ENCODE measurements at regions not wholly inside any gene's neighbourhood (a gene's known extent, or its start where the extent isn't known, plus 50 kb on each side); places are given as distances from the start of the nearest gene placed in this dataset.

DNA sequence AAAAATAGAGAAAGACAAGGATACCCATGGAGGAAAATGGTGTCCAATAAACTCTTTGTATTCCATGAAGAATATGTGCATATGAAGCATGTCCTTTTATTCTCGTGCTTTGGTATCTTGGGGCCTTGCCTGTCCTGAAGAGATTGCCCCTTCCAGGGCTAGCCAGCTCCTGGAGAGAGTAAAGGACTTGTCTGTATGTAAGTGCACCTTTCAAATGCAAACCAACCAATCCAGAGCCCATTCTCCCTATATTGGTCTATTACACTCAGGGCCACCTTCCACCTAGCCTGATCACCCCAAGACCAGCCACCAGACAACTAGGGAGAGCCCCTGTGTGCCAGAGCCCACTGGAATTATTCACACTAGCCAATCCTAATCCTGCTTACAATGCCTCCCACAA, 221.6 kb downstream of the CD83 start:
- no peak for DNase-seq

GRCh38 chr6:14339711-14340584, 222.4 kb downstream of the CD83 start:
- DNase-seq = no peak

- DNase-seq = no peak
Measured at GRCh38 chr6:14344486-14344885, 226.9 kb downstream of the CD83 start.

DNA sequence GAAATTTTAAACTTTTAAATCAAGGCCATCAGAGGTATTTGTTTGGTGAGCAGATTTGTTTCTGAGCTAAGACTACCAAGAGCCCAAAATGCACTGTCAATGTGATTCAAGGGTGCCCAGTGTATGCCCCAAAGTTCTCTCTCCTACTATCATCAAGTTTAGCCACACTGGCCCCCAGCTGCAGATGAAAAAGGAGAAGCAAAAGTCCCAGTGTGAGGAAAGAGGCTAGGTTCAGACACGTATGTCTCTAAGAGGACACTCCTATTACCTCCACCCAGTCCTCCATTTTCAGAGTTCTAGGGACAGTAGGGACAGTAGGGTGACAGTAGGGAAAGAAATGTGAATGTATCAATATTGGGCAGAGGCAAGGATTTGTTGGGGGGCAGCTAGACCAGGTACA, 230.8 kb downstream of the CD83 start:
- DNase-seq = no peak

DNA sequence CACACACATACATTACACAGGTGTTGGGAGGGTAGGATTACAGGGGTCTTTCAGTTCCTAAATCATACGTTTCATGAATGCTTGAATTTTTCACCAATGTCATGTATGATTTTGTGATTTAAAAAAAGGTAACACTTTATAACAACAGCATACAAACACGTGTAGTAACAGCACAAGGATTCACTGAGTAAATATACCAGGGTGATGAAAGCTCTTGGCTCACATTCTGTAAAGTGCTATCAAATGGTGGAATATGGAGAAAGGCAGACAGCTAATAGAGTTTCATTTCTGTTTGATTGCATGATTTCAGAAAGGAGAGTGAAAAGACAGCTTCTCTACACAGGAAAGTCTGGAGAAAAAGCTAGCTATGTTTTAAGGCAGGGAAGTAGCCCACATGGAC, 231.9 kb downstream of the CD83 start:
- DNase-seq = no peak

DNA sequence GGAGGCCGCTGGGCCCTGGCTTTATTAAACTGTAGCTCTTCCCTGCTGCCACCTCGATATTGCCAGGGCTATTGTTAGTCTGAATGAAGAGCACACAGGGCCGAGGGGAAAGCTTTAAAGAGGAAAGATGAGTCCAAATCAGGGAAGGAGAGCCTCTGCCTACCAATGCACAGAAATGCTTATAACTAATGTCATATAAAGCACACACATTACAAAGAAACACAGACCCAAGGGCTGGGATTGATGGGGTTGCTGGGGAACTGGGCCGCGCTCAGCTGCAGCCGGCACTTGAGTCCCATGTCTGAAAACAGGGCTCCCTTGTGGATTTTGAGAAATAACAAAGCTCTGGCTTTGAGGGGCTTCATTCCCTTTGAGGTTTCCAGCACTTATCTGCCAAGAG, 232.6 kb downstream of the CD83 start:
- no peak for DNase-seq

- DNase-seq = no peak
Measured at GRCh38 chr6:14353281-14353680, 235.7 kb downstream of the CD83 start.

GRCh38 chr6:14353798-14354197, 236.2 kb downstream of the CD83 start:
- no peak for DNase-seq

GRCh38 chr6:14354919-14355572, 237.5 kb downstream of the CD83 start:
- no peak for DNase-seq

DNA sequence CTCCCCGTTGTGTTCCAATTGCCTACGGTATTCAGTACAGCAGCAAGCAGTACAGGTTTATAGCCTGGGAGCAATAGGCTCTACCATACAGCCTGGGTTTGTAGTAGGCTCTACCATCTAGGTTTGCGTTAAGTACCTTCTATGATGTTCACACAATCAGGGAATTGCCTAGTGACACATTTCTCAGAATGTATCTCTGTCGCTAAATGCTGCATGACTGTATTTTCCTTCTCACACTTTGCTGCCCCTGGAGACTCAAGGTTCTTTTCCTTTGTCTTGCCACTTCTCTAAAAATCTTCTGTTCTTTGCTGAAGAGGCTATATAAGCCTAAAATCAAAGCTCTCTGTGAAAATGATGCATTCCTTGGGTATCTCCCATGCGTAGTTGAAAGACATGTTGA, 241.9 kb downstream of the CD83 start:
- no peak for DNase-seq

- no peak for DNase-seq
Measured at GRCh38 chr6:14360565-14360964, 243.0 kb downstream of the CD83 start.

DNA sequence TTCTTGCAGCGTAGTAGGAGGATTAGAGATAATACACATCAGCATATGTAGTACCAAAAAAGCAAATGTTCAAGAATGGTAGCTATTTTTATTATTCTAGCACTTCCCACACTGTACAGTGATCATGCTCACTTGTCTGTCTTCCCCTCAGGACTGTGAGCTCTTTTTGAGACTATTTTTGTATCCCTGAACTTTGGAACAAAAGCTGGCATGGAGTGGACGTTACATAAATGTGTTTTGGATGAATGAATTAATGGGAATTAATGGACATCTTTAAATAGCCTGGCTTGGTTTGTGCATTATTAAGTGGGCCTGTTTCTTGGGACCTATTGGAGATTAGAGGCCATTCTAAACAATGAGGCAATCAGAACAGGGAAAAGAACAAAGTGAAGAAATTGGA, 243.7 kb downstream of the CD83 start:
- no peak for DNase-seq

- no peak for DNase-seq
Measured at GRCh38 chr6:14361956-14362587, 244.5 kb downstream of the CD83 start.

- no peak for DNase-seq
Measured at GRCh38 chr6:14364370-14364769, 246.8 kb downstream of the CD83 start.

DNA sequence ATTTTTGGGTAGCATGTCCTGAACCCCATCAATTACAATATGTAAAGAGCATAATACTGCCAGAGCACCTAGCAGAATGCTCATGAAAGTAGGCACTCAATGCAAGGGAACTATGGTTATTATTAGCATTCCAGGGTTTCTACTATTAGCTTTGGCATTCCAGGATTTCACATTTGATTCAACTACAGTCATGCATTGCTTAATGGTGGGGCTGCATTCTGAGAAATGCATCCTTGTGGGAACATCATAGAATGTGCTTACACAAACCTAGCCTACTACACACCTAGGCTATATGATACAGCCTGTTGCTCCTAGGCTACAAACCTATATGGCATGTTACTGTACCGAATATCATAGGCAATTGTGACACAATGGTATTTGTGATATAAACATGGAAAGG, 247.8 kb downstream of the CD83 start:
- no peak for DNase-seq

DNA sequence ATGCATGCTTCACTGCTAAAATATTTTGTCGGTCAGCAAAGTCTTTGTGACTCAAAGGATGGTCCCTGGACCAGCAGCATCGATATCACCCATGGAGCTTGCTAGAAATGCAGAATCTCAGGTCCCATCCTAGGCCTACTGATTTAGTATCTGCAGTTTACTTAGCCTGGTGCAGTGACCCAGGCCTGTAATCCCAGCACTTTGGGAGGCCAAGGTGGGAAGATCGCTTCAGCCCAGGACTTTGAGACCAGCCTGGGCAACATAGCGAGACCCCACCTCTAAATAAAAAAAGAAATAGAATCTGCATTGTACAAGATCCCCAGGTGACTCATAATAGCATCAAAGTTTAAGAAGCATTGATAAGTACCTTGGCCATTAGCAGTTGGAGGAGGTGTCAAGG, 248.7 kb downstream of the CD83 start:
- DNase-seq = no peak

DNA sequence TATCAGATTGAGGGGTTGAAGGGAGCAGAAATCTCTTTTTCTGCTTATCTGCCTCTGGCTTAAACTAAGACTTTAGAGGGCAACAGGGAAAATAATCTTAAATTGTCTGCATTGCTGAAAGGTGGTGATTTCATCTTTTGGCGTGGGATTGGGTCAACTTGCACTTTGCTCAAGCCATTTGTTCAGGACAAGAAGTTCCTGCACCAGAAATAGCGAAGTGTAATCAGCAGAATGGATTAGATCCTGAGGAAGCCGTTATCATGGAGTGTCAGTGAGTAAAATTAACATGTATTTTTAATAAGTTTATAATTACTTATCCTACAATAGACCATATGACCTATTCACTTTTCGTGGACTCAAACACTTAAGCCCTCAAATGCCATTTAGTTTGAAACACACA, 249.3 kb downstream of the CD83 start:
- no peak for DNase-seq

DNA sequence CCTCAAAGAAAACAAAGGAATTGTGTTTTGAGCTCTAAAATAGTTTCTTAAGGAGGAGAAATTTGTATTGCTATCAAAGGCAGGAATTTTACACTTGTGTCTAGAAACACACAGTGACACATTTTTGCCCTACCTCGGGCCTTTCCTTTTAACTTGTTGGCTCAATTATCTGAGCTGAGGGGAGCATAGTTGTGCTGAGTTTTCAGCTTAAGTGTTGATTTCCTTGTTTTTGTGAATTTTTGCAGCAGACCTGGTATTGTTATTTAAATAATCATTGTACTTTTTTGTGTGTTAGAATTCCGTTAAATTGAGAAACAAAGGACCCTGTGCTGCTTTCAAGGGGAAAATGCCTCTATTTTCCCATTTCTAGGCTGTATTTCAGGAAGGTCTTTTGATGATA, 249.7 kb downstream of the CD83 start:
- no peak for DNase-seq

- no peak for DNase-seq
Measured at GRCh38 chr6:14369717-14370116, 252.1 kb downstream of the CD83 start.

DNA sequence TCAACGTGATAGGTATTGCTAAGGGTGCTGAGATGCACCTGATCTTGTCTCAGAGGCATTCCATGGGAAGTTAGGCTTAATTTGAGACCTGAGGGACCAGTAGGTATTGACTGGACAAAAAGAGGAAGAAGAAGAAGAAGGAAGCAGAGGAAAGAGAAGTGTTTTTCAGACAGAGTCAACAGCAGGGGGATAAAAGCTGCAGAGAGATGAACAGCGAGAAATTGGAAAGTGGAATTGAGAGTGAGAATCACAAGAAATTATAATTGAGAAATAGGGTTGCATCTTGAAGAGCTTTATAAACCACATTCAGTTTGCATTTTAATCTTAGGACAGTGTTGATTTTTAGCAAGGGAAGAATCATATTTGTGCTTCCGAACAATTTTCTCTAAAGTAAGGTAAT, 254.0 kb downstream of the CD83 start:
- DNase-seq = no peak

DNA sequence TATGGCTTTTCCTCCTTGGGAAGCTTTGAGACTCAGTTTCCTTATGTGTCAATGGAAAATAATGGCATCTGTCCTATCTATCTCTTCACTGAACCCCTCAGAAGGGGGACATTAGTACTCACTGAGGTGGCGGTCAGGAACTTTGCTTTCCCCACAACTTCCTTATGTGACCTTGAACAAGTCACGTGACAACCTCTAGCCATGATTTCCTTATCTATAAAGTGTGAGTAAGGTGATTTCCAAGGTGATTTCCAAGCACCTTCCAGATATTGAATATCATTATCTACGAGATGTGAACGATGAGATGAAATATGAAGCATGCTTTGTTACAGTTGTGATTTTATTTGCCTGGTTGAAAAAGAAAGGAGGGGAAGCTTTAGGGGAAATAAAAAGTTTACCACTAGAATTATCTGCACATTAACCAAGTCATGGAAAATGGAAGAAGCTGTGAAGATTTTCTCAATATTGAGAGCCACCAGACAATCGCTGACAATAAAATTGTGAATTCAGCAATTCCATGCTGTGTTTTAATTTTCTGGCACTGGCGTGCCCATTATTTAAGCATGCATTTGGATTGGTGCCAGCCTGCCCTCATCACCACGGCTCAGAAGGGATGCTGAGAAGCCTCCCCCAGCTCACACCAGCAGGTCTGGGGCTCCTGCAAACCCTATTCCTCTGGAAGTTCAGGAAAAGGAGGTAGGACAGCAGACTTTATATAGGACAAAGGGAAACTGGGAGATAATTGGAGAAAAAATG, 255.3 kb downstream of the CD83 start:
- no peak for DNase-seq

DNA sequence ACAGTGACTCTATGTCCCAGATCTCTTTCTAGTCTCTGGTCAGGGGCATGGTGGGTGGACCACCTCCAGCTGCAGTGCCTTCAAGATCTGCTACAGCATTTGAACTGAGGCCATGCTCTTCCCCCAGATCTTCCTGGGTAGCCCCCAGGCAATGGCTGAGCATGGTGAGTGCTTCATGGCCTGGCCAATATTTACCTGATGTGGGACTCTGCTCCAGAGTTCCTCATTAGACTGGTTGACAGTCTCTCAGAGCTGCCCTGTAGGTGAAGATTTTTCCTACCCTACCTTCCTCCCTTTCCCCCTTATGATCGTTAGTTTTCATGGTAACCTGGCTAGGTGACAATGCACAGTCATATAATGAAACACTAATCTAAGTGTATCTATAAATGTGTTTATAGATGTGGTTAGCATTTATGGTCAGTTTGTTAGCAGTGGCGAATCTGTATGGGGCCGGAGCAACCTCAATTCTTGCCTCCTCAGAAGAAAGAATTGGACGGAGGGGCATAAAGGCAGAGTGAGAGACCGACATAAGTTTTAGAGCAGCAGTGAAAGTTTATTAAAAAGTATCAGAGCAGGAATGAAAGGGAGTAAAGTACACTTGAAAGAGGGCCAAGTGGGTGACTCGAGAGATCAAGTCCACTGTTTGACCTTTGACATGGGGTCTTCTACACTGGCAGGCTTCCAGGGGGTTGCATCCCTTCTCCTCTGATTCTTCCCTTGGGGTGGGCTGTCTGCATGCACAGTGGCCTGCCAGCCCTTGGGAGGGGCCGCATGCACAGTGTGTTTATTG, 256.3 kb downstream of the CD83 start:
- DNase-seq = no peak

DNA sequence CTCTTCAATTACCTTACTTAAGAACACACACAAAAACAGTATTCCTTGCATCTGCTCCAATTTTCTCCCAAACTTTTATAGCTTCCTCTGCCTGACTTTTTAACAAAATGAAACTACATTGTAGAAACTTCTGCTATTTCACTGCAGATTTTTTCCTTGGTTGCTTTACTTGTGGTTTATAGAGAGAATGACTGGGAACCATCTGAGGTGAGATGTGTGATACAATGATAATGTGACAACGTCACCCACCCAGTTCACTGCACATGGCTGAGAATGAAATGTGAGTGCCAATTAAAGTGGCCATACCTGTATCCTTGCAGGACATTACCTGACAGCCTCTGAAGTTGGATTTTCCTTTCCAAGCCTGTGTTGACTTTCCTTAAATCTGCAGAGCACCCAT, 258.4 kb downstream of the CD83 start:
- DNase-seq = no peak
